NCI-H82 treated with DMSO at 0.1 percent for 48 hours (cell line): ENCODE measurements at regions not wholly inside any gene's neighbourhood (a gene's known extent, or its start where the extent isn't known, plus 50 kb on each side); places are given as distances from the start of the nearest gene placed in this dataset.

ENCODE experiments used
- DNase-seq: peaks from one replicate; lab custom pipeline; 2025; ENCODE audit not compliant: unreplicated experiment; lab: John Stamatoyannopoulos, UW

DNA sequence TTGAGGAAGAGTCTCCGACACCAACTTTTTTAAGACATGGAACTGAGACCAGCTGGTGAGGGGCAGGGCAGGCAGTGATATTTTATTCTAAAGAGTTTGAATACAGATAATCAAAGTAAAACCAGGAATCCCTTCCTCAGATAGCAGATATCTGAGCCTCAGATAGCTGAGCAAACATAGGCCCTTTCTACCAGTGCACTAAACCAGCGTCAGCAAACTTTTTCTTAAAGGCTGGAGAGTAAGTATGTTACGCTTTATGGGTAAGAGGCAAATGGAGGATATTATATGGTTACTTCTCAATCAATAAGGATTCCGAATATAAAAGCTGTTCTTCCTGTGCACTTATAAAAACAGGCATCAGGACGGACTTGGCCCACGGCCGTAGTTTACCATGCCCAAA is 73.9 kb downstream of the WNT5A start:
- no peak for DNase-seq

- no peak for DNase-seq
Observed at GRCh38 chr3:55412545-55412944, 74.6 kb downstream of the WNT5A start.

DNA sequence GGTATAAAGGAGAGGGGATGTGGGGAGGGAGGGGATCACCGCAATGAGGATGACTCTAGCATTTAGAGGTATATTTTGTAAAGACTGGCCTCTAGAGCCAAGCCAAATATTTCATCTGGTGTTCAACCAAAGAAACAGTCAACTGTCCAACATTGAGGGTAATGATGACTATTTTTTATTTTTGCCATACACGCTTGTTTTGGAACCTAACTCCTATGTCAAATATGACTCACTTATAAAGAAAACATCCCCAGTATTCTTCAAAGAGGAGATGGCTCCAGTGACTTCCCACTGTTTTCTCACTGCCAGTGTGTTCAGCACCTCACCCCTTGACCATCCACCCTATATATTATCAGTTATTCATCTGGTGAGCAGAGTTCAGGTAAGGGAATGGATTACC is 77.3 kb downstream of the WNT5A start:
- no peak for DNase-seq

DNA sequence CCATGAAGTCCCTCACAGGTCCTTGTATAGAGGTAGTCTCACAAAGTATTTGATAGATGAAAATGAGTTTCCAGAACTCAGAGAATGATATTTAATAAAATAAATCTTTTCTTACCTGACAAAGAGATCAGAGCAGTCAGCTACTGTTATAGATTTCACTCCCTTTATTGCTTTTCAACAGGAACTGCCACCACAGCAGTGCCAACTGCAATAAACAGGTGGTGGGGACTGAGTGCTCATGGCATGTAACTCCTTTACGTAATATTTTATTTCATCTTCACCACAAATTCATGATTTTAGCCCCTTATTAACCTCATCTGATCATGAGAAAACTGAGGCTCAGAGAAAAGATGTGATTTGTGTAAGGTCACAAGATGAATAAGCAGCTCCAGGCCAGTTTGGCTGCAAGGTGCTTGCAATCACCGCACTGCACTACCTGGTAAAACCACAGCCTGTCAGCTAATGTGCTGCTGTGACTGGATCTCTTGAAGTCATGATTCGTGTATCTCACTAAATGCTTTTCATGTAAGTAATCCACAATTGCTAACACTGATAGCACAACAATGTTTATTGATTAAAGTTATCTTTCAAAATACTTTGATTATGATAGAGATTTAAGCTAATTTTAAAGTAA is 78.8 kb downstream of the WNT5A start:
- DNase-seq, result no peak

DNA sequence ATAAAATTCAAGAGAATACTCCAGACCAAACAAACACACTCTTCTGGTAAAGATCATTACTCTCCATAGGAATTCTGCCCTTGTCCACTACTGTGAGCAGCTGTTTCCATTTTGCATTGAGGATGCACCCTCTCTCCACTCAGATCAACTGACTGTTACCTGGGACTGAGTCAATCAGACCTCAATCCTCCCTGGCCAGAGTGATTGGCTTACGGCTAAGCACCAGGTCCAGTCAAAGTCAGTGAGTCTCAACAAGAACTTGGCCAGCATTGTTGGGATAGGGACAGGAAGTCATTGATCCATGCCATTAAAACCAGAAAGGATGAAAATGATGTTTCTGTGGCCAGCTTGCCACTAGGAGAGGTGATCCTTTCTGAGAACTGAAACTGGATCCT is 79.7 kb downstream of the WNT5A start:
- no peak for DNase-seq

DNA sequence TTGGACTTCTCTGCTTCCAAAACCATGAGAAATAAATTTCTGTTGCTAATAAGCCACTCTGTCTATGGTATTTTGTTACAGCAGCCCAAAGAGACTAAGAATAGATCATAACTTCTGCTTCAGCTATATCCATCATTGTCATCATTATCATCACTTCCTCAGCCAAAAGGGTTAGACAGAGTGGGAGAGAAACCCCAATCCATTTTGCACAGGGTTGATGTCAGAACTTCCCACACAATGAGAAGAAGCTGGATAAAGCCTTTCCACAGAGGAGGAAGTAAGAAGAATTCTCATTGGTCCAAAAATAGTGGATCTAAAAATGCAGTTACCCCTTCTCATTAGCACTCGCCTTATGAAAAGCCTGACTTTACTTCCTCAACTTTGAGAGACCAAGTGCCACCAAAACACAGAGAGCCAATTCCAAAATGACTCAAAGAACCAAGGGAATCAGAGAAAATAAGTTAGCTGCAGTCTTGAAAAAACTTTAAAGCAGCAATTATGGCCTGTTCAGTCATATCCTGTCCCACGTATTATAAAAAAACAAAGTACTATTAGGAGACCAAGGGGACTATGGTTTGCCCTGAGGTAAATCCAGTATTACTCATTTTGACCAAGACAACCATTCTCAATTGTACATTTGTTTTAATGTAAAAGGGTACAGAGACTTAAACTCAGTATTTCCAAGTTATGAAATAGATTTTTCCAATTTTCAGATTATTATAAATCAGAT is 80.2 kb downstream of the WNT5A start:
- no peak for DNase-seq

DNA sequence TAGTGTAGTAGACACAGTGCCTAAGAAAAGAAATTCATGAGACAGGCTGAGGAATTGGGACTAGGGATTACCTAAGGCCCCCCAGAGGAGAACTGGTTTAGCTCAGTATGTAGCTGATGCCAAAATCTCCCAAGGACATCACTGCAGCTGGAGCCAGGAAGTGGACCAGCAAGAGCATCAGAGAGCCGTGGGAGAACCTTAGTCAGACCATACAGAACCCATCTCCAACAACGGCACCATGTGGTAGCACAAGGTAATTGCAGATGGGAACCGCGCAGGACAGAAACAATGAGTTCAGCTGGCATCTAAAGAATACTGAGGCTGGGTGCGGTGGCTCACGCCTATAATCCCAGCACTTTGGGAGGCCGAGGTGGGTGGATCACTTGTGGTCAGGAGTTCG is 81.7 kb downstream of the WNT5A start:
- DNase-seq, result no peak

GRCh38 chr3:55402886-55403609 is 84.1 kb downstream of the WNT5A start:
- DNase-seq, result no peak

GRCh38 chr3:55380561-55380960 is 106.5 kb downstream of the WNT5A start:
- DNase-seq, result no peak

GRCh38 chr3:55376753-55377347 is 110.3 kb downstream of the WNT5A start:
- DNase-seq, result no peak

DNA sequence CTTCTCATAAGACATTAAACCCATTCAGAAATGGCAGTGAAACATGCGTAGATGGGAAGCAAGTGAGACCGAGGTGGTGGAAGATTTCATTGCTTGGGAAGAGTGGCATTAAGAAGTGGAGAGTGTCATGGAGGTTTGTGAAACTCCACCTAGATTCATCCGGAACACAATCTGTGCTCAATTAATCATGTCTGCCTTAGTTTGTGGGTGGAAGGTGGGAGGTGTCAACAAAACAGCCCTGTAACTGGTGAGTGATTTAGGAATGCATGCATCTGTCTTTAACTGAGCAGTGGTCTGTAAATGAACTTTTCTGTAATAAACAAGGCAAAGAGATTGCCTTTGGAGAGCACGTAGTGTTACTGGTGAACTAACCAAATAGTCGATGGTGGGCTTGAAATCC is 113.7 kb downstream of the WNT5A start:
- no peak for DNase-seq

DNA sequence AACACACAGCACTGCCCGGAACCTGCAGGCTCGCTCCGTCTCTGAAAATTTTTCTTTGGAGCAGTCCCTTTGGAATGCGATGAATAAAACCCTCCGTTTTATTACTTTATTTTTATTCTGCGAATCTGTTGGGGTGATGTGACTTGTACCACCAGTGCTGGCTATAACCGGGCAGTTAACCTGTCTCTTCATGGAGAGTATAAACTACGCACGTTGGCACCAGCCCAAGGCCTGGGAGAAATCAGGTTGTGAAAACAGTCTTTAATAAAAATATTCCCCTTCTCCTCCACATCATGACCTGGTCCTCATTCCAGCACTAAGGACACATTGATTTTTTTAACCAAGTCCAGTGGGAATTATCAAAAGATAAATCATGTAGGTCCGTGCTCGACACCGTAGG is 116.8 kb downstream of the WNT5A start:
- no peak for DNase-seq

DNA sequence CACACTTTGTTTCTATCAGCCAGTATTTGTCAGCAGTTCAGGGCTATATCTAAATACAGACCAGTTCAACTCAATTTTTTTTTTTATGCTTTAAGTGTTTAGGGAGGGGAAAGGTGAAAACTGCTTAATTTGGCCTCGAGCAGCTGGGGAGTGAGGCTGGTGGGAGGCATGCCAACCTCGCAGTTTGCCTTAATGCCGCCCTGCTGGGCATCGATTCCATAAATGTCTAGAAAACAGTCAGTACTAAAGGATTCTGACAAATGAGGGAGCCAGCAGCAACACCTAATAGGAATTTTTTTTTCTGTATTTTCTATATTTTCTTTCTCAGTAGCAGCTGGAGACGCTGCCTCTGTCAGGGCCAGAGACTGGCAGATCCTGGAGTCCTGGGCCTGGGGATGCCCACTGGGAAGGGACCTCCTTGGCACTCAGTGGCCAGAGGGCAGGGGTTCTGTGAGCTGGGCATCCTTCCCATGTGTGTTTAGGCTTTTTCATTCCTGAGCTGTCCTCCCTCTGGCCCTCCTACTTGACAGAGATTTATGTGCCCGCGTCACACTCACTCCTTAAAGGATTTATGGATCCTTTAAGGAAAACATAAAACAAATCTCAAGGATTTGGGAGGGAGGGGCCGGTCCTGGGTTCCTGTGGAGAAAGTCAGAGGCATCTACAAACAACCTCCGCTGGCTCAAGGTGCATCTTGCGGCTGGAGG is 117.8 kb downstream of the WNT5A start:
- DNase-seq, result no peak

- no peak for DNase-seq
Observed at GRCh38 chr3:55368366-55368765, 118.7 kb downstream of the WNT5A start.

DNA sequence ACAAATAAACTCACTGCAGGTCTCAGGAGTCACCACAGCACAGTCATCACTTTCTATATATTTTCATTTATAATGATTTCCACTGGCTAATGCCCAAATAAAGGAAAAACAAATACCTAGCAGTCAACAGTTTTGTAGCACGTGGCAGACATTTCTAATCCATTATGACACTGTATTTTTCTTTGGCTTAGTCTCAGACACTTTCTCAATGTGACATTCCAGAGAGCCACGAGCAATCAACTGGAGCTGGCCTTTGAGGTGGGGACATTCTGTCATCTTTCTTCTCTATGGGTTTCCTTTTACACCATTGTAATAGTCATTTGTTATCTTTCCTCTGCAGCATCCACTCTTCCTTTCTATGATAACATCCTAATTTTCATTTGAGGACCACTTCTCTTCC is 119.7 kb downstream of the WNT5A start:
- DNase-seq, result no peak

DNA sequence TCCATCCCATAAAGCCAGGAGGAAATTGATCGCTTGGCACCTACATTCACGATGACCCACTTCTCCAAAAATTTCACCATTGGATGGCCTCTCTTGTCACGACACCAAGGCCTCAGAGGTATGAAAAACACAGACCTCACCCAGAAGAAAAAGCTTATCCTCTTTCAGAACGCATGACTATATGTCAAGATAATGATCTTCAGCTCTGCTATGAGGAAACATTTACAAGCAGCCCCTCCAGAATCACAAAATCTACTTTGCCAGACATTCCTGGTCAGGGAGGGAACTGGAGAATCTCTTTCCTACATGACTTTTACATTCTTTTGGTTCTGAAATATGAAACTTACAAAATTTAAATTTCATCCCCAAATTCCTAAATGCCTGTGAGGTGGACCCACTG is 122.7 kb downstream of the WNT5A start:
- DNase-seq, result no peak

DNA sequence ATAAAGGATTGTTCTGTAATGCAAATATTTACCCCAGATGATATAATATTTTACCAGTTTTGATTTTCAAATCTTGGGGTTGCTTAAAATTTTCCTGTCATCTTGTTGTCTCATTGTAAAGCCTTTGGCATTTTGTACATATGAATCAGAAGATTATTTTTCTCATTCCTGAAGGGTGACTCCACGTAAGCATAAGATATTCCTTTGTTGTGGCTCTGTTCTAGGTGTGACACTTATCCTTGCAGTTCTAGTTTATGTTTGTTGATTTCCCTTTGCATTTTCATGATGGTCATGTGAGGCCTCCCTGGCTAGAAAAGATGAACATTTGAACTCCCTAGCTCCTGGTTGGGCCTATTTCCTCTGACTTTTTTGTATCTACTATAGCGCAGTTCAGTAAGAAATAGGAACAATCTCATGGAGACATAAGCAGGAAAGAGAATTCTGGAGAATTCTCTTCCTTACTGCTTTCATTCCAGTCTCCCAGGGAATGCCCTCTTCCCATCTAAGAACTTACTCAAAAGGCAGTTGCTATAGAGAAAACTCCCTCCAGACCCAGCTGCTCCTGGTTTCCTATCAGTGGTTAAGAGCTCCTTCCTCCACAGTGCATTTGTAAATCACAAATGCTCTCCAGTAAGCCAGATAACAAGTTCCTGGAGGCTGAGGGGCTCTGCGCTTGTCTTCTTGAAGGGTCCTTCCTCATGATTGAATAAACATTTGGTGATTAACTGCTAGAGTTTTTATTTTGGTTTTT is 124.7 kb downstream of the WNT5A start:
- no peak for DNase-seq

DNA sequence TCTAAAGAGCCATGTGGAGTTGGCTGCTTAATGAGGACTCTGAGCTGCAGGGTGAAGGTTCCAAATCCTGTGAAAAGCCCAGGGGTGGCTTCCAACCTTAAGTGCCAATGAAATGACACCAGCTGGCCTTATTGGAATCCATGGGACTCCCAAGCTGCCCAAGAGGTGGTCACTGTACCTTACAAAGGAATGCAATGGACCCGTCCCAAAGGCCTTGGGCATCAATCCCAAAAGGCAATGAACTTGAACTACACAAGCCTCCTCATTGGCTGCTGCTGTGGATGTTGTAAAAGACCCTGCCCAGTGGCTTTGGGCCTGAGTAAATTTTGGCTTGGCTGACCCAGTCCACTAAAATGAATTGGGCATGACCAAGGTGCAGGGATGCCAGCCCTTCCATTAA is 129.3 kb downstream of the WNT5A start:
- no peak for DNase-seq

DNA sequence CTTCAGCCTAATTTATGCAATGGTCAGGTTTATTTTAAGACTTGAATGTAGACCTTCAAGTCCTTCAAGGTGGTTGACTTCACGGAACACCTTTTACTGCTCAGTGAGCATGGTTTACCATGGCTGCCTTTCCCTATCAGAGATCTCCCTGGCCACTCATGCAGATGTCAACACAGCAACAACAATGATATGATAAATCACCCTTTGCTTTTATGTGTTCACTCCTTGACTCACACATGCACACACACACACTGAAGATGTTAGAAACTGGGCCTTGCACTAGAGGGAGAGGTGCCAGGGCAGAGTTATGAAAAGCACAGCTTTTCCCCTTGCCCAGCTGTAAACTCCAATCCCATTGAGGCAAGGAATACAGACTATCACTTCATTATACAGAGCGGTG is 134.4 kb downstream of the WNT5A start:
- DNase-seq, result no peak

GRCh38 chr3:55349851-55350250 is 137.3 kb downstream of the WNT5A start:
- no peak for DNase-seq
